NCI-H345 treated with DMSO at 0.1 percent for 48 hours (cell line): ENCODE measurements at regions not wholly inside any gene's neighbourhood (a gene's known extent, or its start where the extent isn't known, plus 50 kb on each side); places are given as distances from the start of the nearest gene placed in this dataset.
"Not testable (repeated sequence)": the region's sequence is repeated elsewhere in the genome, so short reads cannot be mapped to it uniquely, and the experiment has no call there.

Experiments used
- DNase-seq: peaks from one replicate; lab custom pipeline; 2025; ENCODE audit not compliant: unreplicated experiment; lab: John Stamatoyannopoulos, UW

DNA sequence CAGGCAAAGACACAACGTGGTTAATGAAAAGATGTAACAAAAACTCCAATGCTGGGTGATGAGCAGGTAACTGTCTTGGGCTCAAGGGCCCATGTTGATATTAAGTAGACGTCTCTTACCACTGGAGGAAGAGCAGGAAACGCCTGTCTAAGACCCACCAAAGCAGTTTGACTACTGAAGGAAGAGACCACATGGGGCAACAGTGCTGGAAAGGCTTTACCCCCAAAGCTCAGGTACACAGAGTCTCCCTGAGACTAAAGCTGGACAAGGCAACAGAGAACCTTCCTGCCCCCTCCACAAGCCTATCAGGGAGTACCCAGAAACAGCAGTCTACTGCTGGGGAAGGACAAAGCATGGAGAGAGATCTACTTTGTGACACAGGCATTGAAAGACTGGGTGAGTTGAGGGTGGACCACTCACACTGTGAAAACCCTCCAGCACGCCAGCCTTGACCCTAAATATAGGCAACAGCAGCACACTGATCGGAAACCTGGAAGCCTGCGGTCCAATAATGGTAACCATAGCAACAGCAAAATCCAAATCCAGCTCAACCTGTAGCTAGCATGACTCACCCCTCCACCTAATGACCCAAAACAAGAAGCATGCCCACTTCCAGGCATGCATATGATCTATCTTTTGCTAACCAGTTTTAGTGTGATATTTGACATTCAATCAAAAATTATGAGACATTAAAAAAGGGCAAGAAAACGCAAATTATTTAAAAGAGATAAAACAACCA lies 270.5 kb upstream of the SDK2 start:
- no peak for DNase-seq

DNA sequence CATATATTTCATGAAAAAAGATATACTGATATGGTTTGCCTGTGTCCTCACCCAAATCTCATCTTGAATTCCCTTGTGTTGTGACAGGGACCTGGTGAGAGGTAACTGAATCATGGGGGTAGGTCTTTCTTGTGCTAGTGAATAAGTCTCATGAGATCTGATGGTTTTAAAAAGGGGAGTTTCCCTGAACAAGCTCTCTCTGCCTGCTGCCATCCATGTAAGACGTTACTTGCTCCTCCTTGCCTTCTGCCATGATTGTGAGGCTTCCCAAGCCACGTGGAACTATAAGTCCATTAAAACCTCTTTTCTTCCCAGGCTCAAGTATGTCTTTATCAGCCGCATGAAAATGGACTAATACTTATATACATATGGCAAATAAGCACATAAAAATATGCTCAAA lies 274.8 kb upstream of the SDK2 start:
- not testable (repeated sequence) for DNase-seq

- no peak for DNase-seq
These were observed 277.1 kb upstream of the SDK2 start for GRCh38 chr17:73921306-73921705.

DNA sequence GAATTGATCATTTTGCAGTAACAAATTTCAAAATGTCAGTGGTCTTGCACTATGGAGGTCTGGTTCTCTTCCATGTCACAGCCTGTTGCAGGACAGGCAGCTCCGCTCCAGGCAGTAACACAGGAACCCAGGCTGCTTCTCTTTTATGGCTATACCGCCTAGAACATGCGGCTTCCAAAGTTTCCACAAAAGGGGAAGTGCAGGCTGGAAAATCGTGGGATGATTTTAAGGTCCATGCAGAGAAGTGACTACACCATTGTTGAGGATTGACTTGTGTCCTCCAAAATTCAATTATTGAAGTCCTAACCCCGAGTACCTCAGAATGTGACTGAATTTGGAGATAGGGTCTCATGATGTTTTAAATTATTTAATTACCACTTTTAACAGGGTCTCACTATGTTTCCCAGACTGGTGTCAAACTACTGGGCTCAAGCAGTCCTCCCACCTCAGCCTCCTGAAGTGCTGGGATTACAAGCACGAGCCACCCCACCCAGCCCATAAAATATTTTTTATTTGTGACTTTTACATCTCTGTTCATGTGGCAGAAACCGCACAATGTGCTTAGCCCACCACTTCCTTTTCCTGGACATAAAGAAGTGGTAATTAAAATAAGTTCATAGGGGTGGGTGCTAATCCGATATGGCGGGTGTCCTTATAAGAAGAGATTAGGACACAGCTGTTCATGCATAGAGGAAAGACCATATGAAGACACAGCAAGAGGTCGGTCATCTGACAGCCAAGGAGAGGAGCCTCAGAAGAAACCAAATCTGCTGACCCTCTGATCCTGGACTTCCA lies 279.2 kb upstream of the RPL38 start:
- DNase-seq = no peak

- no peak for DNase-seq
These were observed 278.6 kb upstream of the RPL38 start for GRCh38 chr17:73924909-73925186.

- DNase-seq = no peak
These were observed 273.5 kb upstream of the RPL38 start for GRCh38 chr17:73929860-73930430.

- DNase-seq = no peak
These were observed 271.2 kb upstream of the RPL38 start for GRCh38 chr17:73932216-73932749.

DNA sequence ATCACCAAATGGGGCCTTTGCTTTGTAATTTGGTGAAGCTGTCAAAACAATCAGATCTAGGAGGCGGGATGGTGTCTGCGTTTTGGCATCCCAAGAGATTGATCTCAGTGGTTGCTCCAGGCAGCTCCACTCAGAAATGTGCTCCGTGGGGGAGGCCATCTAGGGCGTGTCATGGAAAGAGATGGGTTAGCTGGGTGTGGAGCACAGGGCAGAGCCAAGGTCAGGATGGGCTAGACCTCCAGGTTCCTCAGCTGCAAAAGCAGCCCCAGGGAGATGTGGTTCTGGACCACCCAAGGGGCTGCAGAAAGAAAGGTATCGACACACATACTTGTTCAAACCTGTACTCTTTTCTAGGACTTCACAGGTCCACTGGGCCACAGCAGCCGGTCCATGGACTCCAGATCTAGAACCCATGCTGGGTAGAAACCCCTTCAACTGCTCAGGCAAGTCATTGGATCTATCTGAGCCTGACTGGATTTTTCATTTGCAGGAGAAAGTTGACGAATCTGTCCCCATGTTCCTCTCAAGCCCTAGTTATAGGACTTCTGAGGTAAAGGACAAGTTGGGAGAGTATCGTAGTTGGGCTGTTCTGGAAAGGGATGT lies 270.2 kb upstream of the RPL38 start:
- no peak for DNase-seq

- no peak for DNase-seq
These were observed 269.6 kb upstream of the RPL38 start for GRCh38 chr17:73933871-73934270.

DNA sequence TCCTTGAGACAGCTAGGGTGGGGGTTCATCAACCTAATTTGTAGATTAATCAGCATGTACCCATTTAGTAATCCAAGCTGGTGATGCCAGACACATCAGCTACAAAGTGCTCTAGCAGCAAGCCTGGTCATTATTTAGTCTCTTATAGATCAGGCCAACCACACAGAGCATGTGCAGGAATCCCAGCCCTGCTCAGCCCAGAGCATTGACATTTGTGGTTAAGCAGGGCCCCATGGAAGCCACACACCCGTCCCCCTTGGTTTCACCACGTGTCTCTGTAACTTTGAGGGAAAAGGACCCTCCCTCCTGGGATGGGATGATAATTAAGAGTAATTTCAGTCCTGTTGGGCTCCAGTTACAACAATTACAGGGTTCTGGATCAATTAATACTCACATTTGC lies 268.8 kb upstream of the RPL38 start:
- no peak for DNase-seq

DNA sequence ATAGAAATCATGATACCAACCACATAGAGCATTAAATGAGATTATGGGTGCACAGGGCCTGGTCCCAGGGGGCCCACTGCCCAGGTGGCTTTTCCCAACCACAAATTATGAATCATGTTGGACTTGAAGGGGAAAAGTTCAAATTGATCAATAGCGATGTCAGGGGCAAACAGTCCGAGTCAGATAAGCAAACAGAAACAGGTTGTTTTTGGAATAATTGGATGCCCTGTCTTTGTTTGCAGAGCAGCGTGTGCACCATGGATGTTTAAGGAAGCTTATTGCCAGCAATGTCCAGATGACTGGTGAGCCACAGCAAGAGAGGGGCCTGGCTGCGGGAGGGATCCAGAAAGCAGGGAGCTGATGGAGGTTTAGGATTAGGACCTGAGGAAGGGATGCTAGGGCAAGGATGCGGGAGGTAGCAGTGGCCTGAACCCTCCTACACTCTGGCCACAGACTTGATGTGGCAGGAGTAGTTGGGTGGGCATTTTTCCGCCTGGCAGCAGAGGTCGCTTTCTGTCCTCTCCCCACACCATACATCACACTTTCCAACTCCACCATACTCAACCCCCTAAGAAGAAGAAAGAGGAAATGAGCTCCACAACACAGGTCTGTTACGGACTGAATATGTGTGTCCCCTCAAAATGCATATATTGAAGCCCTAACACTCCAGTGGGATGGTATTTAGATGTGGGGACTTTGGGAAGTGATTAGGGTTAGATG lies 266.4 kb upstream of the RPL38 start:
- DNase-seq = no peak

DNA sequence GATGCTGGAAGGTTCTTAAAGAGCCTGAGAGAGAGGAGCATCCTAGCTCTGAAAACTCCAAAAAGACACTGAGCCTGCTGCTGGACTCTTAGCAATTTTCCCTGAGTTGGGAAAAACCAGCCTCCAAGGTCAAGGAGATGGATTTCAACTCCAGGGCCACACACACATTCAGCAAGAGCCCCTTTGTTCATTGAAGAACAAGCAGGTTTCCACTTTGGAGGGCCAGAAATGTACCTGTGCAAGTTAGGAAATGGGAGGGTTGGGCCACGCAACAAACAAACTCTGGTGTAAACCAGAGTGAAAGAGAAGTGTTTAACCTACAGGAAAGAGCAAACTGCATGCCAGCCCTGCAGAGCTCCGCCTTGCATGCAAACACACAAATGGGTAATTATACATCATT lies 264.8 kb upstream of the RPL38 start:
- DNase-seq = no peak

DNA sequence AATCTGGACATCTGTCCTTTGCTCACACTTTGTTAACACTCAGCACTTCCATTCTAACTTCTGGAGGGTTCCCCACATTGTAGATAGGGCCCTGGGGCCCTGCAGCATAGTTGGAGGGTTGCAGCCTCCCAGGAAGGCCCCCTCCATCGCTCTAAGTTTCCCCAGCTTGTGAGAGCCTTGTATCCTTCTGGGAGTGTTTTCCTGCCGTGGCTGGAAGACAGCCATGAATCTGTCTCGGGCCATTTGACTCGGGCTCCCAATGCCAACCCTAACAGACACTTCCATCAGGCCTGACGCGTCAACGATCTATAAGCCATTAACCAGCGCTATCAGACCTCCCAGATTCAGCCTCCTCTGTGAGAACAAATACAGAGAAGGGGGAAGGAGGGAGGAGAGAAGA lies 263.7 kb upstream of the RPL38 start:
- peak; percentile 53 for DNase-seq

DNA sequence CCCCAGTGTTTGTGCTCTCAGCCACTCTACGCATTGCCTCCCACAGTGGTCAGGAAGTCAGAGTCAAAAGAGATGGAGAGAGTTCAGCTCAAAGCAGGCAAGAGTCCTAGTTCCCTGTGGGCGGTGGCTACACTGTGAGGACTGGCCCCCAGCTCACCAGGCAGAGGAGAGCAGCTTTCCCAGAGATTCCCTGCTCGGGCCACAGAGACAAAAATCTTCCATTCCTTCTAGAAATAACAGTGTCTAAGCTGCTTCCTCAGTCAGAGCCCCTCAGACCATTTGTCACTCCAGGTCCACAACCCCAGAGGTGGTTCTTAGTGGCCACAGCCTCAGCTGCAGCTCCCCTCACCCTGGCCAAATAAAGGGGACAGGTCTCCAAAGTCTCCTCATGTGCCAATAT lies 263.0 kb upstream of the RPL38 start:
- DNase-seq = no peak

- no peak for DNase-seq
These were observed 261.5 kb upstream of the RPL38 start for GRCh38 chr17:73941919-73942530.

DNA sequence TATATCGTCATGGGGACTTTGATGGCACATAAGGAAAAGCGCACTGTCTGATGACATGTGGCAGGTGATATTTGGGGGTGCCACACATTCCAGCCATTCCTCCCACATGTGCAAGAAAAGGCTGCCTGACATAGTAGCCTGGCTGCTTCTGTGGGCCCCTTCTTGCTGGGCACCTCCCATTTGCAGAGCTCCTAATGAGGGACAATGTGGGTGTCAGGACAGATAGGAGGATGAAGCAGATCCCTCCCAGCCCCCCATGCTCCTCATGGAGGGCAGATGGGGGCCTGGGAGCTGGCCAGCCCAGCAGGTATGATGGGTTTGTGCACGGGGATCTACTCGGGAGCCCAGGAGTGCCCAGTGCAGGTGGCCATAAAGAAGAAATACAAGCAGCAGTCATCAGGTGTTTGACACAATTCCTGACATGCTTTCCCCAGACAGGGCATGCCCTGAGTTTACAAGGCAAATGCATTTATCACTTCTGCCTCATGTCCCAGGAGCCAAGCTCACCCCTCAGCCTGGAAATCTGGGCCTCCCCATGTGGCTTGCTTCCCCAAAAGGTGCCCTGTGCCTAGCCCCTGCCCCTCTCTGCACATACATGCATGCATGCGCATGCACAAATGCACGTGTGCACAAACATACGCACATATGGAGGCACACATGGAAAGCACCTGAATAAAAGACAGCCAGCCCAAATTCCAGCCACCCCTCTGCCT lies 260.6 kb upstream of the RPL38 start:
- DNase-seq = no peak

GRCh38 chr17:73943416-73944110 lies 259.9 kb upstream of the RPL38 start:
- DNase-seq = no peak

DNA sequence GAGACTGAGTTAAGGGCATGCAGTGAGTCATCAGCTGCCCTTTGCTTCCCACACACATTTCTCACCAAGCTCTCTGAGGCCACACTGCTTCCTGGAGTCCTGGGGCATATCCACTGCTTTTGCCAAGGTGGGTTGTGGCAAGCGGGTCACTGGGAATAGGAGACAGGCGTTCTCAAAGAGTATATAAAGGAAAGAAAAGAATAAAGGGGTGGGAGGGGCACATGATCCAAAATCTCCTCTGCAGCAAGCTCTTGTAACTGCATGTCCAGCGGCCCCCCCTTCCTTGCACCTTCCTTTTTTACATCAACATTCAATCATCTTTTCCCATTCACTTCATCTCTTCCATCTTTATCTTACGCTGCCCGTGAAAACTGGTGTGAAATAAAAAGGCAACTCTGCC lies 259.1 kb upstream of the RPL38 start:
- no peak for DNase-seq

DNA sequence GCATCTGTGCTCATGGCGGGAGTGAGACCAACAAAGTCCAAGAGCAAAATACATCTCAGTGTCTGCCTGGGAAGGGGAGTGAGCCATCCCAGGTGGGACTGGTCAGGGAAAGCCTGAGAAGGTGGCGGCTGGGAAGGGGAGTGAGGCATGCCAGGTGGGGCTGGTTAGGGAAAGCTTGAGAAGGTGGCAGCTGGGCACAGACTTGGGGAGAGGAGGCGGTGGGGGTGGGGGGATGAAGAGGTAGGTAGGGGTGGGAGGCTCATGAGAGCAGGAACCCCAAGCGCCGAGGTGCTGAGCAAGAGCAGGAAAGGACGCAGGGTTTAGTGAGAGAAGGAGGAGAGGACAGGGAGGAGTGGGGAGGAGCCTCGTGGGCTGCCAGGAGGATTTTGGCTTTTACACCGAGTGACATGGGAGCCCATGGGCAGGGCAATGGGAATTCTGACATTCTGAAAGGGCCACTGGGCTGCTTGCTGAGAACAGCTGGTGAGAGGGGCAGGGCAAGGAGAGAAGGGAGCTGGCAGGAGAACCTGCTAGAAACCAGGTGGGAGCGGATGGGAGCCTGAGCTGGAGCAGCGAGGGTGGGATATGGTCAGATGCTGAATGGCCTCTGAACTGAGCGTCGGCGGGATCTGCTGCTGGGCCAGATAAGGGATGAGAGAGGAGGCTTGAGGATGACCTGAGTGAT lies 256.1 kb upstream of the RPL38 start:
- DNase-seq = no peak
